Gastrocnemius medialis (tissue), 4 donors: ENCODE measurements at regions not wholly inside any gene's neighbourhood (a gene's known extent, or its start where the extent isn't known, plus 50 kb on each side); places are given as distances from the start of the nearest gene placed in this dataset.

Experiments used
- ATAC-seq, 2 donors: fragments of 150-250 bp; one replicate each; pipeline ENCODE4 v1.9.1; 2016
- DNase-seq, 2 donors: peaks; one replicate each; pipeline ENCODE4 v3.0.0-alpha.2; 2019
- H3K27ac ChIP-seq, 4 donors: fragments of 200-600 bp; sonication (generic); 1 replicate in 1 of 4; 2 replicates in 3 of 4; pipeline ENCODE4 v1.5.1; 2016 to 2018; ENCODE audit warnings: mild to moderate bottlenecking in 2 of 4, moderate library complexity in 1 of 4
- H3K27me3 ChIP-seq, 3 donors: fragments of 200-600 bp; sonication (generic) in 2 of 3; 1 replicate in 1 of 3; 2 replicates in 2 of 3; pipeline versions ENCODE4 v1.5.1 to v1.6.0; 2016 to 2019; ENCODE audit warnings: mild to moderate bottlenecking in 1 of 3, moderate library complexity in 1 of 3
- H3K36me3 ChIP-seq, 2 donors: fragments of 200-600 bp; sonication (generic) in 1 of 2; one replicate each; pipeline ENCODE4 v1.5.1; 2017 to 2018
- H3K4me1 ChIP-seq, 2 donors: fragments of 200-600 bp; sonication (generic) in 1 of 2; one replicate each; pipeline ENCODE4 v1.5.1; 2016 to 2017; ENCODE audit warnings: mild to moderate bottlenecking in 2 of 2
- H3K4me3 ChIP-seq, 4 donors: fragments of 200-600 bp; sonication (generic) in 3 of 4; 1 replicate in 1 of 4; 2 replicates in 3 of 4; pipeline ENCODE4 v1.5.1; 2016 to 2019; ENCODE audit warnings: mild to moderate bottlenecking in 2 of 4
- H3K9me3 ChIP-seq, 3 donors: fragments of 200-600 bp; sonication (generic) in 2 of 3; 1 replicate in 1 of 3; 2 replicates in 2 of 3; pipeline ENCODE4 v1.5.1; 2016 to 2019
- CTCF ChIP-seq, 5 experiments: fragments of 450-650 bp in 3 of 5; fragments of 200-600 bp in 2 of 5; sonication (generic) in 2 of 5; IDR thresholded peaks in 4 of 5; conservative IDR thresholded peaks in 1 of 5; 1 replicate in 4 of 5; 2 replicates in 1 of 5; pipeline ENCODE4 v1.5.1; 2016 to 2019; ENCODE audit warnings: antibody characterized with exemption in 5 of 5, mild to moderate bottlenecking in 3 of 5, moderate library complexity in 3 of 5
- POLR2A ChIP-seq, 2 donors: fragments of 450-650 bp; IDR thresholded peaks; one replicate each; pipeline ENCODE4 v1.6.1; 2017; ENCODE audit warnings: antibody characterized with exemption in 2 of 2, mild to moderate bottlenecking in 2 of 2, moderate library complexity in 2 of 2
- in situ Hi-C, 4 donors: fragments of 200-750 bp; cut with MboI; loops; one replicate each; pipeline versions ENCODE4 v1.15.0 to v1.8.0; 2017; ENCODE audit warnings: low sequenced_read_pairs in 4 of 4
- intact Hi-C: fragments of 100-400 bp; cut with DNase I; formaldehyde crosslinking; loops from one replicate; pipeline ENCODE4 v1.15.1; 2023; ENCODE audit warnings: low total_unique reads

GRCh38 chr10:43928425-43928968 is 279.8 kb upstream of the ZNF32 start:
- ATAC-seq (no peak), DNase-seq (no peak)
- in situ Hi-C loops: no loop called here
- Histone ChIP-seq H3K4me1 (no peaks in the 10 kb centered on the region), H3K9me3 (no peaks in the 10 kb centered on the region), H3K36me3 (no peaks in the 10 kb centered on the region), H3K27me3 (no peaks in the 10 kb centered on the region), H3K27ac (no peak overlapping the region), H3K4me3 (no peak overlapping the region)
- intact Hi-C loops: no loop called here
- TF ChIP-seq CTCF (IDR thresholded peaks at IDR 0.05 in 4 of 5, conservative IDR thresholded peaks at IDR 0.05 in 1 of 5): no peak
- TF ChIP-seq POLR2A (IDR thresholded peaks at IDR 0.05): no peak

- no peak overlapping the region for H3K4me3 ChIP-seq
- ATAC-seq (no peak), DNase-seq (no peak)
- intact Hi-C loops: no loop called here
- no peaks in the 10 kb centered on the region for H3K4me1 ChIP-seq
- in situ Hi-C loops: no loop called here
- no peaks in the 10 kb centered on the region for H3K27me3 ChIP-seq
- no peak overlapping the region for H3K27ac ChIP-seq
- no peaks in the 10 kb centered on the region for H3K36me3 ChIP-seq
- H3K9me3 ChIP-seq: no peaks in the 10 kb centered on the region
- TF ChIP-seq CTCF (IDR thresholded peaks at IDR 0.05 in 4 of 5, conservative IDR thresholded peaks at IDR 0.05 in 1 of 5): no peak
- no peak for TF ChIP-seq POLR2A (IDR thresholded peaks at IDR 0.05)
These were observed 278.3 kb upstream of the ZNF32 start for GRCh38 chr10:43926875-43927406.

GRCh38 chr10:43926371-43926770 is 277.7 kb upstream of the ZNF32 start:
- no peak for DNase-seq
- in situ Hi-C loops: no loop called here
- intact Hi-C loops: no loop called here
- ATAC-seq: no peak
- H3K27me3 ChIP-seq: no peaks in the 10 kb centered on the region
- H3K4me1 ChIP-seq: no peaks in the 10 kb centered on the region
- no peak overlapping the region for H3K27ac ChIP-seq
- H3K36me3 ChIP-seq: no peaks in the 10 kb centered on the region
- TF ChIP-seq POLR2A (IDR thresholded peaks at IDR 0.05) (no peak), CTCF (IDR thresholded peaks at IDR 0.05 in 4 of 5, conservative IDR thresholded peaks at IDR 0.05 in 1 of 5) (no peak)
- no peaks in the 10 kb centered on the region for H3K9me3 ChIP-seq
- no peak overlapping the region for H3K4me3 ChIP-seq

- Histone ChIP-seq H3K27ac (no peak overlapping the region), H3K4me3 (no peak overlapping the region), H3K27me3 (no peaks in the 10 kb centered on the region), H3K4me1 (no peaks in the 10 kb centered on the region), H3K36me3 (no peaks in the 10 kb centered on the region), H3K9me3 (no peaks in the 10 kb centered on the region)
- in situ Hi-C loops: no loop called here
- TF ChIP-seq POLR2A (IDR thresholded peaks at IDR 0.05) (no peak), CTCF (IDR thresholded peaks at IDR 0.05 in 4 of 5, conservative IDR thresholded peaks at IDR 0.05 in 1 of 5) (no peak)
- intact Hi-C loops: no loop called here
- DNase-seq (no peak), ATAC-seq (no peak)
These were observed 277.1 kb upstream of the ZNF32 start for GRCh38 chr10:43925793-43926192.

GRCh38 chr10:43923328-43923727 is 274.6 kb upstream of the ZNF32 start:
- TF ChIP-seq POLR2A (IDR thresholded peaks at IDR 0.05) (no peak), CTCF (IDR thresholded peaks at IDR 0.05 in 4 of 5, conservative IDR thresholded peaks at IDR 0.05 in 1 of 5) (no peak)
- H3K4me3 ChIP-seq: no peak overlapping the region
- ATAC-seq: no peak
- no peaks in the 10 kb centered on the region for H3K9me3 ChIP-seq
- H3K4me1 ChIP-seq: no peaks in the 10 kb centered on the region
- intact Hi-C loops: no loop called here
- H3K27me3 ChIP-seq: no peaks in the 10 kb centered on the region
- no peak for DNase-seq
- no peaks in the 10 kb centered on the region for H3K36me3 ChIP-seq
- no peak overlapping the region for H3K27ac ChIP-seq
- in situ Hi-C loops: no loop called here
